Smooth muscle cell of the brain vasculature (primary cell): ENCODE measurements at regions not wholly inside any gene's neighbourhood (a gene's known extent, or its start where the extent isn't known, plus 50 kb on each side); places are given as distances from the start of the nearest gene placed in this dataset.
"Not testable (repeated sequence)": the region's sequence is repeated elsewhere in the genome, so short reads cannot be mapped to it uniquely, and the experiment has no call there.

ENCODE experiments used
- DNase-seq: peaks from one replicate; pipeline ENCODE4 v3.0.0-alpha.2; 2012; ENCODE audit warnings: low read depth, low spot score

DNA sequence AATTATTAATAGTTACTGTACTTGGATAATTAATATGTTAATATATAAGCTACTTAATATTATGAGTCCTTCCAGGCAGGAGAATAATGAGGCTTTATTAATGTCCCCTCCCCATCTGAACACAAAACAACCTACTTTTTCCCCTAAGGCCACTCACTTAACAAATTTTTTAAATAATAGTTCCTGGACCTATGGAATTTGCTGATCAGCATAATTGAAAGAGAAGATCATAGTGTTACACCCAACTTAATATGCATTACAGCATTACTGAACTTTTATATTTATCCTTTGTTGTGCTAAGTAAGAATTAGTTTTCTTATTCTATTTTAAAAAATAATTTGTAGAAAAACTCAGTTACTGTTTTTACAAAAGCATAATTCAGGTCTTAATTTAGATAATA lies 1537.7 kb upstream of the GOT2 start:
- no peak for DNase-seq

DNA sequence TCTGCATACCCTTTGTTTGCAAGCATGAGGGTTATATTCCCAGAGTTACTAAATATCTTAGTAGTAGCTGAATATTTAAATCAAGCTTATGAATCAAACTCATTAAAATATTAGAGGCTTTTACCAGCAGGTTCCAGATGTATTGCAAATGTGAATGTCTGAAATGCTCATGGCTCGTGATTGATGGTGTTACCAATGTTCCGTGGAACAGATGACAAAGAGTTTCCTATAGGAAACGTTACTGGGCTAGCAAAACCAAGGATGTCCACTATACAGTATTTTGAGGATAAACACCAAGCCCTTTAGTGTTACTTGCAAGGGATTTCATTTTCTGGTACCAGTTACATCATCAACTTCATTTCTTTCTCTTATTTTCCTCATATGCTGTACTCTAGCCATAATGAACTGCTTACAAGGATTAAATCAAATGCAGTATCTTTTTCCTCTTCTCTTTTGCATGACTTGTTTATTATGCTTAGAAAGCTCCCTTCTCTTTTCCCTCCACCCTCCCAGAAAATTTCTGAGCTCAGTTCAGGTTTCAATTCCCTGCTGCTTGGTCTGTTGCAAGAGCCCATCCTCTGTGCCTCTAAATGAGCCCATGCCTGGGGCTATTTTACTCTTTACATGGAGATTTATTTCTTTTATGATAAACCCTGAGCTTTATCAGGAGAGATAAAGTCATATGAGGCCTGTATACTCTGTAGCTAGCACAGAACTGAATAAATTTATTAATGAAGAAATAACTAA lies 1537.1 kb upstream of the GOT2 start:
- DNase-seq: no peak

DNA sequence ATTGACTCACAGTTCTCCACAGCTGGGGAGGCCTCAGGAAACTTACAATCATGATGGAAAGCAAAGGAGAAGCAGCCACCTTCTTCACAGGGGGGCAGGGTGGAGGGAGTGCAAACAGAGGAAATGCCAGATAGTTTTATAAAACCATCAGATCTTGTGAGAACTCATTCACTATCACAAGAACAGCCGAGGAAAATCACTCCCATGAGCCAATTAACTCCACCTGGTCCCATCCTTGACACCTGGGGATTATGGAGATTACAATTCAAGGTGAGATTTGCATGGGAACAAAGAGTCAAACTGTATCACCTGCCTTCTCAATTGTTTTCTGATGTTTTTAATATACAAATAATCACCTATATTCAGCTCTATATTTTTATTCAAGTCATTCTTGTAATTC lies 1527.3 kb upstream of the GOT2 start:
- no peak for DNase-seq

DNA sequence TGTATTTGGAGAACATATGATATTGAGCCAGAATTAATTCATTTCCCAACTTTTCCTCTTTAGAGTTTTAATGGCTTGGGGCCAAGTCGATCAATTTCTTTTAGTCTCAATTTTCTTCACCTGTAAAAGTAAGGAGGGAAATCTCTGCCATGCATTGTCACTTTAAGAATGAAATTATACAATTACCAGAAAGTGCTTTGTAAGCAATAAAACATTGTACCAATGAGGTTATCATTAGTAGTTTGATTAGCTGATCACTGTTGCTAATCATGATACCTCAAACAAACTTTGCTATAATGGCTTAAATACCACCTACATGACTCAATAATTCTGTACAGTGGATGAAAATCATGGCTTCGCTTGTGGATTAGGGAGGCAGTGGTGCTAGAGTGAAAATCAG lies 1525.8 kb upstream of the GOT2 start:
- no peak for DNase-seq

DNA sequence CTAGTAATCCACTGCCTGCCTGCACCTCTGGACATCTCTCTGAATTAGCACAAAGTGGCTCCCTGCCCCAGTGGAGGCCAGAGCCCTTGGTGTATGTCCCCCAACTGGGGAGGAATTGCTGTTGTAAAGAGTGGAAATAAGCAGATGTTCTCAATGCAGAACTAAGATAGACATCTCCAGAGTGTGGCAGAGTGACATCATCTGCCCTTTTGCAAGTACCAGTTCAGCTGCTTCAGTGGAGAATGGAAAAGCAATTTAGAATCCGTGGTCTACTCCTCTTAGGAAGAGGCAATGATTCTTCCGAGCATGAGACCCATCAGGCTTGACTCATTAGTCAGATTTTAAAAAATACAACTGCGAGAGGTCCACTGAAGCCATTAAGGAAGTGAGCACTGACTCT lies 1512.0 kb upstream of the GOT2 start:
- DNase-seq: no peak

DNA sequence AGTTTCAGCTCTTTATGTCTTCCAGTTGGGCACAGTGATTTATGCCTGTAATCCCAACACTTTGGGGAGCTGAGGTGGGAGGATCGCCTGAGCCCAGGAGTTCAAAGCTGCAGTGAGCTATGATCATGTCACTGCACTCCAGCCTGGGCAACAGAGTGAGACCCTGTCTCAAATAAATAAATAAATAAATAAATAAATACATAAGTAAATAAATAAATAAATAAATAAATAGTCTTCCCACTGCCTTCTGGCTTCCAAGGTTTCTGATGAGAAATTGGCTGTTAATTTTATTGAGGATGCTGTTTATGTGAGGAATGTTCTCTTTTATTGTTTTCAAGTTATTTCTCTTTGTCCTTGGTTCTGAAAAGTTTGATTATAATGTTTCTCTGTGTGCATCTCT lies 1507.6 kb upstream of the GOT2 start:
- DNase-seq: no peak

DNA sequence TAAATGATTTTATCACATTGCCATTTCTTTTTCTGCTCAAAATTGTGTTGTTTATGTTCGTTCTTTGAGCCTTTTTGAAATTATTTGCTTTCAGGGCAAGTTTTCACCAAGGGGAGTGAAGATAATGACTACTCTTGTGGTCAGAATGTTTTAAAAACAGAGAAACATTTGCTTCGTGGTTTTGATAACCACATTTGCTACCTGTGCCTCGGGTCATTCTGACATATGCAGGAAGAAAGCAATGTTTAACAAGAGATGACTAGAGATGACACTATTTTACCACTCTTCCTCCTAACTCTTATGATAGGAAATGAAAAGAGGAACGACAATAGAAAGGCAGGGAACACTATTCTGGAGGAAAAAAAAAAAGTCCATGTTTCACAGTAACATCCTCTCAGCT lies 1496.5 kb upstream of the GOT2 start:
- DNase-seq: no peak

DNA sequence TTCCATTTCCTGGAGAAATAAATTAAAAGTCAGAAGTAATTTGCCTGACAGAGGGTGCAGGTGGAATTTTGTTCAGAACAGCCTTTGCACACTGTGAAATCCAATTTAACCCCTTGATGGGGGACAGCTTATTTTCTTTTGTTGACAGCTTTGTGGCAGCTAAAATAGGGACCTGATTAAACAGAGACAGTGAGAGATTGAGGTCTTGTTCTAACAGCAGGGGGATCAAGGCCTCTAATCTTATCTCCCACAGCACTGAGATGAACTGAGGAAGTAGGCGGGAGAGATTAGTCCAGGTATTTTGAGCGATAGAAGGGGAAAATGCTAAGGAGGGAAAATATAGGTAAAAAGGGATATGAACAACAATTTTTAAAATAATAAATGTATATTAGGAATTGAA lies 1491.4 kb upstream of the GOT2 start:
- DNase-seq: no peak

DNA sequence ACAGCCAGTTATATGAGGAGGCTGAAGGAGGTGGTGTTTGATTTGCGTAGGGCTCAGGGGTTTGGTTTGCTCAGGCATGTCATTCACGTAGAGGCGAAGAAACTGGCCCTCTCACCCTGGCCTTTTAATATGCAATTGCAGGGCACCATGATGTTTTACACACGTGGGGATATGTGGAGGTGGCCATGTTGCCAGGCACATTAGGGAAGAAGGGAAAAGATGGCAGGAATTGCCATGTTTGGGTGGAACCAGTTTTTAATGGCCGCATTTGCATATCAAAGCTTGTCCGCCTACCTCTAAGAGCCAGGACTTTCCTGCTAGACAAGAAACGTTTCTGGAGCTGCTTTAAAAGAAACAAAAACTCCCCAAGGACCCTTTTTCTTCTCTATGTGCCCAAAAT lies 1483.7 kb upstream of the GOT2 start:
- DNase-seq: no peak

DNA sequence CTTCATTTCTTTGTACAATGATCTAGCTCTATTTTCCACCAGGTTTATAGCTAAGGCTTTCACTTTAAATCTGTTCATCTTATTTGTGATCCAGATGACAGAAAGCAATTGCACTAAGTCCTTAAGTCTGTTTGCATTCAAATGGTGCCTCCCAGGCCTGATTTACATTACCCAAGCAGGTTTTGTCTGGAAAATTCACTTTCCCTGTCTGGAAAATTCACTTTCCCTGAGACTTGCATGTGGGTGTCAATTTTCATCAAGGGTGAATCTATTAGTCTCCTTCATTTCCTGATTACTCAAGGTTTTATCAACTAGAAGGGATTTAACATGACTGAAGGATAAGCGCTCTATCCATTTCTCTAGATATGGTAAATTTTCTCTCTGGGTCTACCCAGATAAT lies 1480.2 kb upstream of the GOT2 start:
- DNase-seq: no peak

DNA sequence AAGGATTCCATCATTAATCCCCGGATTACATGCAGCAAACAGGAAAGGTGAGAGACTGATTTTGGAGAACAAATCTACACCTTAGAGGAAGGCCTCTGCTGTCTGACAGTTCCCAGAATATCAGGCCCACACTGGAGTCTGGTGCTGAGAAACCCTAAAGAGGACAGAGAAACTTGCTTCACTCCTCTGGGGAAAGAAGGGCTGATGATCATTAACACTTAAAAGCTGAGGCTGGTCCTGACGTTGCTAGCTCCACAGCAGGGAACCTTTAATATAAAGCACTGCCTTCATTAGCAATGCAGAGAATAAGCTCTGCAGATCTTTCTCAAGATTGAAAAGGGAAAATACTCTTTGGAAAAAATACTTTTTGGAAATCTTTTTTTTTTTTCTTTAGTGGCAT lies 1472.4 kb upstream of the GOT2 start:
- DNase-seq: no peak

DNA sequence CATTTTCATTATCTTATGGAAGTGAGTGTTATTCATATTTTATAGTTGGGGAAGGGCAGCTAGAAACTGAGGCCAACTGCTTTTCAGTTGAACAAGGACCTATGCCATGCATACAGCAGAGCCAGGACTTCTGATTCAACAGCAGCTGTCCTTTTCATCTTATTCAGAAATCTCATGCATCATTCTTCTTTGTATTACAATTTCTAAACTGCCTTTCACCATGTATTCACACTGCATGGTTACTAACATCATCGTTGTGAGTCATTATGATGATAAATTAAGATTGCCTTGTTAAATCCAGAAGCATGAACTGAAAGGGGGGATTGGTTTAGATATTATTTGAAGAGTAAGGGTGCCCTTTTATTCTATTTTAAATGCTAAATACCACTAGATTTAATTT lies 1470.1 kb upstream of the GOT2 start:
- no peak for DNase-seq

DNA sequence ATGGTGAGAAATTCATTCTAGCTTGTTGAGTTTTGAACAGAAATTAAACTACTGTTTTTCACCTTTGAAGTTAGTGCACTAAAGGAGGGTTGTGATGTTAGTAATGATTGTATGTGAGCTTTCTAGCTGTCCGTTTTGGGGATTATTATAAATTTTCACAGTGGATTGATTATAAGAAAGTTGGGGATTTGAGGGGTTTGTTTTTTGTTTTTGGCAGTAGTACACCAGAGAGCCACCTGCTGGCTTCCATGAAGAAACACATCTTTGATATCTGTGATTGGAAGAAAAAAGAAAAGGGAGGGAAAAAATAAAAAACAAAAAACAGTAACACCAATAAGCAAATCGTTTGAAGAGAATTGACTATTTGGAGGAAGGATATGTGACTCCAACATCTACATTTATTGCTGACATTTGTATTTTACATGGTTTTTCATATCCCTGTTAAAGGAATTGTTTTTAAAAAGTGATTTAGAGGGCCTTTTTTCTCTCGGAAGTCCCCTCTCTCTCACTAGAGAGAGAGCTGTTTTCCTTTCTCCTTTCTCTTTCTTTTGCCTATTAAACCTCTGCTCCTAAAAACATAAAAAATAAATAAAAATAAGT lies 1469.5 kb upstream of the GOT2 start:
- no peak for DNase-seq

DNA sequence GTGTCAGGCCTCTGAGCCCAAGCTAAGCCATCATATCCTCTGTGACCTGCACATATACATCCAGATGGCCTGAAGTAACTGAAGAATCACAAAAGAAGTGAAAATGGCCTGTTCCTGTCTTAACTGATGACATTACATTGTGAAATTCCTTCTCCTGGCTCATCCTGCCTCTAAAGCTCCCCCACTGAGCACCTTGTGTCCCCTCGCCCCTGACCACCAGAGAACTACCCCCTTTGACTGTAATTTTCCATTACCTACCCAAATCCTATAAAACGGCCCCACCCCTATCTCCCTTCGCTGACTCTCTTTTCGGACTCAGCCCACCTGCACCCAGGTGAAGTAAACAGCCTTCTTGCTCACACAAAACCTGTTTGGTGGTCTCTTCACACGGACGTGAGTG lies 1466.6 kb upstream of the GOT2 start:
- DNase-seq: not testable (repeated sequence)

DNA sequence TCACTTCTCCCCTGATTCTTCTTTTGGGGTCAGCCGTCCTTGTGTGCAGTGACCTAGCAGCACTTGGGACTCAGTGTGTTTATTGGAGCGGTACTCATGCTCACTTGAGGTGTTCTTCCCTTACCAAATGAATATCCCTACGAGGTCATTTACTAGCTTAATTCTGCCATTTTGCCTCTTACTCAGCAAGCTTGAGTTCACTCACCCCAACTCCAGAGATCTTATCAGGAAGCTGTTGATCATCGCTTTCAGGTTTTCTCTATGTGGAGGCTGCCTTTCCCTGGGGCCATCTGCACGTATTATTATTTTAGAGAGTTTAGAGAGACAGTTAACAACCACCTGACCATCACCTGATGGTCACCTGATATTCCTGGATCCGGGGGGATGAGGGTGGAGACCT lies 1466.0 kb upstream of the GOT2 start:
- no peak for DNase-seq

DNA sequence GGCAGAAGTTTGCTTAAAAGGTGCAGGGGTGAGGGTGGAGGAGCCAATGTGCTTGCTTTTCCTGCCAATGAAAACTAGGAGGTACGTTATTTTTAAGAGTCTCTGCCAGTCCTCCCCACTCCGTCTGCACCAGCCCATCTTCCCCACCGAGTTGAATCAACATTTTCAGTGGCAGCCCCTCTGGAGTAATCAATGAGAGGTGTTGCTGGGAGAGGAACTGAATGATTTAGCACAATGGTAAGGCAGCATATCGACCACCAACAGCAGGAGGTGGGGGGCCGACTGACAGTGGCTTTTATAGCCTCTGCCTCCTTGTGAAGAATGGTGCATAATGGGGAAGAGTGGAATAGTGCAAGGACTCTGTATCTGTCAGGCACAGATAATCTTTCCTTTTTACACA lies 1465.0 kb upstream of the GOT2 start:
- no peak for DNase-seq

DNA sequence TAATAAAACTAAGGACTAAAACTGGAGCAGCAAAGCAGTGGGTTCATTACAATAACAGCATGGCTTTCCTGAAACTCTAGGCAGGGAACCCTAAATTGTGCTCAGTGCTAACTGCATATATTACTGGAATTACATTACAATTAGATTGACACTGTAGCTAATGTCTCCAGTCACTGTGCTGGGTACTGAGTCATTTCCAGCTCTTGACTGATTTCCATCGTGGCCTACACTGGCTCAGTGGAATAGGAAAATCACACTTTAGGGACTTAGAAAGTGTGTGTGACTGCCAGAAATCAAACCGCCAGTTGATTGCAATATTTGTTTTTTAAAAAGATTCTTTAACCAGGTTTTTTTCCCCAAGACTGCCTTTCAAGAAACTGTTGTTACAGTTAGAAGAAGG lies 1447.4 kb upstream of the GOT2 start:
- no peak for DNase-seq

DNA sequence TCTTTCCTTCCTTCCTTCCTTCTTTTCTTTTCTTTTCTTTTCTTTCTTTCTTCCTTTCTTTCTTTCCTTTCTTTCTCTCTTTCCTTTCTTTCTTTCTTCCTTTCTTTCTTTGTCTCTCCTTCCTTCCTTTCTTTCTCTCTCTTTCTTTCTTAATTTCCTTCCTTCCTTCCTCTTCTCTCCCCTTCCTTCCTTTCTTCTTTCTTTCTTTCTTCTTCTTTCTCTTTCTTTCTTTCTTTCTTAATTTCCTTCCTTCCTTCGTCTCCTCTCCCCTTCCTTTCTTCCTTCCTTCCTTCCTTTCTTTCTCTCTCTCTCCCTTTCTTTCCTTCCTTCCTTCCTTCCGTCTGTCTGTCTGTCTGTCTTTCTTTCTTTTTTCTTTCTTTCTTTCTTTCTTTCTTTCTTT lies 1446.5 kb upstream of the GOT2 start:
- no peak for DNase-seq

DNA sequence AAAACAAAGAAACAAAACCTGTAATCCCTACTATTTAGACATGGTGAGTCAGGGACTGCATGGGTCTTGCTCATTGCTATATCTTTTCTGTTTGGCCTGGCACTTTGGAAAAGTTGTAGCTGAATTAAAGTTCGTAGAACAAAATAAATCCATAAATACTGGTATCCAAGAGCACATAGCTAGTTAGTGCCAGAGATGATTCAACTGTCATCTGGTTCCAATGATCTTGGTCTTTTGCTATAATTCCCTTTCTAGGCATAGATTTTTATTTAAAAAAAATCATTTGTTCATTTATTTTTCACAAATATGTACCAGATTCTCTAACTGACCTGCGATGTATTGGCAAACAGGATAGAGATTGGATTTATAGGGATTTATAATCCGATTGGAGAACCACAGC lies 1436.1 kb upstream of the GOT2 start:
- DNase-seq: no peak

DNA sequence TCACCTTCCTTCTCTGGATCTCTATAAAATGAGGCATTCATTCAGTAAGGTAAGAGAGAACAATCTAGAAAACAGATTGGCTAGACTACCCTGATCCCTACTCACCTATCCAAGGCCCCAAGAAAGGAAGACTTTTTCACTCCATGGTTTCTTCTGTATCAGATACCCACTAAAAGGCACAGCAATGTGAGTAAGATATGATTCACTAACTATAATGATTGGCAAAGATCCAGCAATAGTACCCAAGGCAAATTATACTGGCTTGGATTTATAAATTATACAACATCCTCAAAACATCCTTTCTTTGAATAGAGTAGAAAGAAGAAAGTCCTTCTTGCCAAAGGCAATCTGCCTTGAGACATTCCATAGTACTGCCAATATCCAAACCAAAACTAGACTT lies 1432.0 kb upstream of the GOT2 start:
- DNase-seq: no peak

DNA sequence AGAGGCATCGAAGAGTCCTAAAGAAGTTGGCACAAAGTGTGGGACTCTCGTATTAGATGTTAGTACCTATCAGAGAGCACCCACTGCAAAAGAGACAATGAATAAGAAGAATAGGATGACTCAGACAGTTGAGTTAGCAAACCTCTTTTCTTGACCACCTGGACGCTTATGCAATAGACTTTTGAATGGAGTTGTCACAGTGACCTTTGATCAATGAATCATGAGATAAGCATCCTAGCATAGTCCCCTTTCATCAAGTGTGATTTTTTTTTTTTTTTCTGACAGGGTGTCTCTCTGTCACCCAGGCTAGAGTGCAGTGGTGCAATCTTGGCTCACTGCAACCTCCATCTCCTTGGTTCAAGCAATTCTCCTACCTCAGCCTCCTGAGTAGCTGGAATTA lies 1417.9 kb upstream of the GOT2 start:
- DNase-seq: no peak

DNA sequence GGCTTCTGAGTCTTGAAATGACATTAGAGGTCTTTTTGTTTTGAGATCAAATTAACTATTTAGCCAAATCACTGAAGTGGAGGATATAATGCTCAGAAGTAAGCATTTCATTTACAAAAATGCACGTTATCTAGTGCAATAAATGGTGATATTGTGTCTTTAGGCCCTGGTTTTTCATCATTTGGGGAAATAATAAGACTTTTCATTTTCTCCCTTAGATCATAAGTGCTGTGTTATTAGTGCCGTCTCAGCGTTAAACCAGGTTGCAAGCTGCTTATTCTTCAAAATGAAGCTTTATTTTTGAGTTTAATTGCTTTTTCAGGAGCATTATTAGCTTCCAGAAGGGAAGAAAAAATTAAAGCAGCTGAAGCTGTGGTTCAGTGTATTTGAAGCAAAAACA lies 1416.8 kb upstream of the GOT2 start:
- no peak for DNase-seq

DNA sequence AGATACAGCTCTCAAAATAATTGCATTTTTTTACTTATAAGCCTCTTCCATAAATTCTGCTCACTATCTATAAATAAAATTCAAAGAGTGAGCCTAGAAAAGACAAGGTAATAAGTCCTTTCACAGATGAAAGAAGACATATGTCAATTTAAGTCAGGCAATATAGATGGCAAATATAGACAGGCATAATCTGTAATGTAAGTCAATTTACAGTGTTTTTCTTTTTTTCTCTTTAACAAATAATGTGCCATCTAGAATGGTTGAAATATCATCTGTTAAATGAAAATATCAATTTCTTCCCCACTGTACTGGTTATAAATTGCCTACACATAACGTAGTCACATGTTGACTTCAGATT lies 1409.2 kb upstream of the GOT2 start:
- DNase-seq: no peak
